ENCODE measurements at regions not wholly inside any gene's neighbourhood (a gene's known extent, or its start where the extent isn't known, plus 50 kb on each side); places are given as distances from the start of the nearest gene placed in this dataset.

DNA sequence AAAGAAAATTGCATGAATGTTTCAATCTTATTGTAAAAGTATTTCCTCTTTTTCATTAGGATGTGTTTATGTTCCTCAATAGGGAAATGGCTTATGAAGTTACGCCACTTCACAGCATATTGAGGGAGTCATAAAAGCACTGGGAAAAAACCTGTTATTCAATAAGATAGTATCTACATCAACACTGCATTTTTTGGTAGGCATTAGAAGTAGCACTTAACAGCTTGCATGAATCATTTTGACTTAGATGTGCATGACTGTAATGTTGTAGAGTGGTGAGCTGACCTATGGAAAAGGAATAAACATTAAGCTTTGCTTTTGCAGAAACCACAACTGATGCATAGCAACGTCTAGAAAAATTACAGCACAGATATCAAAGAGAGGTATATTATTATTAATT lies 111.2 kb upstream of the GRXCR1 start:
- DNase-seq (ENCODE audit: low spot score): no peak
- no peak overlapping the region for H3K4me3 Mint-ChIP-seq
- H3K4me1 Mint-ChIP-seq: peaks cover 7% of the 10 kb centered on the region
- no peak for ATAC-seq
- 0 out of 2 replicates have a peak, but pooled peaks cover 8% of the 10 kb centered on the region for H3K9me3 Mint-ChIP-seq
- TF ChIP-seq SMAD3 (CRISPR knock-in tag; IDR thresholded peaks at IDR 0.05; ENCODE audit: borderline replicate concordance): no peak
- no peak for TF ChIP-seq CREM (CRISPR knock-in tag; IDR thresholded peaks at IDR 0.05)
- TF ChIP-seq ZNF219 (CRISPR knock-in tag; IDR thresholded peaks at IDR 0.05; ENCODE audit: borderline replicate concordance): no peak
- TF ChIP-seq NR3C1 (CRISPR knock-in tag; conservative IDR thresholded peaks at IDR 0.05; ENCODE audit: low read depth): no peak
- CTCF ChIA-PET: interaction anchor here (2.2 kb wide), 1 partner anchor 13 kb away, joined by 6 read pairs; no protein-coding TSS in a partner anchor
- no peak overlapping the region for H3K27ac Mint-ChIP-seq
- no peaks in the 10 kb centered on the region for H3K36me3 Mint-ChIP-seq
- H3K27me3 Mint-ChIP-seq (ENCODE audit: low read depth): no peaks in the 10 kb centered on the region; the same call in 1 of the 2 replicates
- POLR2A ChIA-PET: no interaction called here

DNA sequence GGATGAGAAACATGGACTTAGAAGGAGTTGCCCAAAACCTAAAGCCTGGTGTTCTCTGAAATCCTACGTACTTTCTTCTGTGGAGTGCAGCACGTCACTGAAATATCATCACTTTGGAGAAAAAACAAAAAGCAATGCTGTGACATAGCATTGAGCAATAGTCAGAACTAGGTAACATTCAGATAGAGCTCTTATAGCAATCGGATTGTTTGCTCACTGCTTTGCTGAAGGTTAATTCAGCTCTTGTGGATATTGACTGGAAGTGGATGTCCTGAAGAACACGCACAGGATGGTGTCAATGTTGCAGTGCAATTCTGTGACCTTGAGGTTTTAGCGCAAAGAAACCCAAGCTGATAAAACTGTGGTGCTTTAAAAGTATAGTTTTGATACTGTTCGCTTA lies 114.2 kb upstream of the GRXCR1 start:
- H3K27me3 Mint-ChIP-seq (ENCODE audit: low read depth): no peaks in the 10 kb centered on the region
- POLR2A ChIA-PET: no interaction called here
- H3K4me3 Mint-ChIP-seq: no peak overlapping the region
- no peaks in the 10 kb centered on the region for H3K9me3 Mint-ChIP-seq
- no peaks in the 10 kb centered on the region for H3K4me1 Mint-ChIP-seq
- no peak overlapping the region for H3K27ac Mint-ChIP-seq
- ATAC-seq: no peak
- no peaks in the 10 kb centered on the region for H3K36me3 Mint-ChIP-seq
- CTCF ChIA-PET: interaction anchor here (0.7 kb wide), 1 partner anchor 10 kb away, joined by 4 read pairs; no protein-coding TSS in a partner anchor
- no peak for DNase-seq (ENCODE audit: low spot score)
- TF ChIP-seq GTF2I (CRISPR knock-in tag; conservative IDR thresholded peaks at IDR 0.05) (no peak), JAZF1 (CRISPR knock-in tag; IDR thresholded peaks at IDR 0.05) (no peak), ZNF423 (CRISPR knock-in tag; IDR thresholded peaks at IDR 0.05) (no peak), MYBL2 (CRISPR knock-in tag; IDR thresholded peaks at IDR 0.05) (no peak), ZNF263 (CRISPR knock-in tag; IDR thresholded peaks at IDR 0.05; ENCODE audit: low read depth) (no peak), NFE2L1 (CRISPR knock-in tag; IDR thresholded peaks at IDR 0.05) (no peak), ETV6 (CRISPR knock-in tag; IDR thresholded peaks at IDR 0.05) (no peak), ZNF219 (CRISPR knock-in tag; IDR thresholded peaks at IDR 0.05; ENCODE audit: borderline replicate concordance) (no peak), FOXJ3 (CRISPR knock-in tag; IDR thresholded peaks at IDR 0.05; ENCODE audit: borderline replicate concordance) (no peak), FOXP1 (CRISPR knock-in tag; IDR thresholded peaks at IDR 0.05; ENCODE audit: borderline replicate concordance) (no peak), NFYB (CRISPR knock-in tag; conservative IDR thresholded peaks at IDR 0.05; ENCODE audit: low read depth) (no peak)
- TF ChIP-seq, protein P1, sequence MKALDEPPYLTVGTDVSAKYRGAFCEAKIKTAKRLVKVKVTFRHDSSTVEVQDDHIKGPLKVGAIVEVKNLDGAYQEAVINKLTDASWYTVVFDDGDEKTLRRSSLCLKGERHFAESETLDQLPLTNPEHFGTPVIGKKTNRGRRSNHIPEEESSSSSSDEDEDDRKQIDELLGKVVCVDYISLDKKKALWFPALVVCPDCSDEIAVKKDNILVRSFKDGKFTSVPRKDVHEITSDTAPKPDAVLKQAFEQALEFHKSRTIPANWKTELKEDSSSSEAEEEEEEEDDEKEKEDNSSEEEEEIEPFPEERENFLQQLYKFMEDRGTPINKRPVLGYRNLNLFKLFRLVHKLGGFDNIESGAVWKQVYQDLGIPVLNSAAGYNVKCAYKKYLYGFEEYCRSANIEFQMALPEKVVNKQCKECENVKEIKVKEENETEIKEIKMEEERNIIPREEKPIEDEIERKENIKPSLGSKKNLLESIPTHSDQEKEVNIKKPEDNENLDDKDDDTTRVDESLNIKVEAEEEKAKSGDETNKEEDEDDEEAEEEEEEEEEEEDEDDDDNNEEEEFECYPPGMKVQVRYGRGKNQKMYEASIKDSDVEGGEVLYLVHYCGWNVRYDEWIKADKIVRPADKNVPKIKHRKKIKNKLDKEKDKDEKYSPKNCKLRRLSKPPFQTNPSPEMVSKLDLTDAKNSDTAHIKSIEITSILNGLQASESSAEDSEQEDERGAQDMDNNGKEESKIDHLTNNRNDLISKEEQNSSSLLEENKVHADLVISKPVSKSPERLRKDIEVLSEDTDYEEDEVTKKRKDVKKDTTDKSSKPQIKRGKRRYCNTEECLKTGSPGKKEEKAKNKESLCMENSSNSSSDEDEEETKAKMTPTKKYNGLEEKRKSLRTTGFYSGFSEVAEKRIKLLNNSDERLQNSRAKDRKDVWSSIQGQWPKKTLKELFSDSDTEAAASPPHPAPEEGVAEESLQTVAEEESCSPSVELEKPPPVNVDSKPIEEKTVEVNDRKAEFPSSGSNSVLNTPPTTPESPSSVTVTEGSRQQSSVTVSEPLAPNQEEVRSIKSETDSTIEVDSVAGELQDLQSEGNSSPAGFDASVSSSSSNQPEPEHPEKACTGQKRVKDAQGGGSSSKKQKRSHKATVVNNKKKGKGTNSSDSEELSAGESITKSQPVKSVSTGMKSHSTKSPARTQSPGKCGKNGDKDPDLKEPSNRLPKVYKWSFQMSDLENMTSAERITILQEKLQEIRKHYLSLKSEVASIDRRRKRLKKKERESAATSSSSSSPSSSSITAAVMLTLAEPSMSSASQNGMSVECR (CRISPR knock-in tag; IDR thresholded peaks at IDR 0.05; ENCODE audit: borderline replicate concordance): no peak
- TF ChIP-seq, protein P2, sequence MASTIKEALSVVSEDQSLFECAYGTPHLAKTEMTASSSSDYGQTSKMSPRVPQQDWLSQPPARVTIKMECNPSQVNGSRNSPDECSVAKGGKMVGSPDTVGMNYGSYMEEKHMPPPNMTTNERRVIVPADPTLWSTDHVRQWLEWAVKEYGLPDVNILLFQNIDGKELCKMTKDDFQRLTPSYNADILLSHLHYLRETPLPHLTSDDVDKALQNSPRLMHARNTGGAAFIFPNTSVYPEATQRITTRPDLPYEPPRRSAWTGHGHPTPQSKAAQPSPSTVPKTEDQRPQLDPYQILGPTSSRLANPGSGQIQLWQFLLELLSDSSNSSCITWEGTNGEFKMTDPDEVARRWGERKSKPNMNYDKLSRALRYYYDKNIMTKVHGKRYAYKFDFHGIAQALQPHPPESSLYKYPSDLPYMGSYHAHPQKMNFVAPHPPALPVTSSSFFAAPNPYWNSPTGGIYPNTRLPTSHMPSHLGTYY (CRISPR knock-in tag; IDR thresholded peaks at IDR 0.05): no peak
- TF ChIP-seq, protein P3, sequence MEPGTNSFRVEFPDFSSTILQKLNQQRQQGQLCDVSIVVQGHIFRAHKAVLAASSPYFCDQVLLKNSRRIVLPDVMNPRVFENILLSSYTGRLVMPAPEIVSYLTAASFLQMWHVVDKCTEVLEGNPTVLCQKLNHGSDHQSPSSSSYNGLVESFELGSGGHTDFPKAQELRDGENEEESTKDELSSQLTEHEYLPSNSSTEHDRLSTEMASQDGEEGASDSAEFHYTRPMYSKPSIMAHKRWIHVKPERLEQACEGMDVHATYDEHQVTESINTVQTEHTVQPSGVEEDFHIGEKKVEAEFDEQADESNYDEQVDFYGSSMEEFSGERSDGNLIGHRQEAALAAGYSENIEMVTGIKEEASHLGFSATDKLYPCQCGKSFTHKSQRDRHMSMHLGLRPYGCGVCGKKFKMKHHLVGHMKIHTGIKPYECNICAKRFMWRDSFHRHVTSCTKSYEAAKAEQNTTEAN (CRISPR knock-in tag; IDR thresholded peaks at IDR 0.05): no peak
- TF ChIP-seq, protein P4, sequence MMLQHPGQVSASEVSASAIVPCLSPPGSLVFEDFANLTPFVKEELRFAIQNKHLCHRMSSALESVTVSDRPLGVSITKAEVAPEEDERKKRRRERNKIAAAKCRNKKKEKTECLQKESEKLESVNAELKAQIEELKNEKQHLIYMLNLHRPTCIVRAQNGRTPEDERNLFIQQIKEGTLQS (CRISPR knock-in tag; conservative IDR thresholded peaks at IDR 0.05): no peak
- TF ChIP-seq, protein P5, sequence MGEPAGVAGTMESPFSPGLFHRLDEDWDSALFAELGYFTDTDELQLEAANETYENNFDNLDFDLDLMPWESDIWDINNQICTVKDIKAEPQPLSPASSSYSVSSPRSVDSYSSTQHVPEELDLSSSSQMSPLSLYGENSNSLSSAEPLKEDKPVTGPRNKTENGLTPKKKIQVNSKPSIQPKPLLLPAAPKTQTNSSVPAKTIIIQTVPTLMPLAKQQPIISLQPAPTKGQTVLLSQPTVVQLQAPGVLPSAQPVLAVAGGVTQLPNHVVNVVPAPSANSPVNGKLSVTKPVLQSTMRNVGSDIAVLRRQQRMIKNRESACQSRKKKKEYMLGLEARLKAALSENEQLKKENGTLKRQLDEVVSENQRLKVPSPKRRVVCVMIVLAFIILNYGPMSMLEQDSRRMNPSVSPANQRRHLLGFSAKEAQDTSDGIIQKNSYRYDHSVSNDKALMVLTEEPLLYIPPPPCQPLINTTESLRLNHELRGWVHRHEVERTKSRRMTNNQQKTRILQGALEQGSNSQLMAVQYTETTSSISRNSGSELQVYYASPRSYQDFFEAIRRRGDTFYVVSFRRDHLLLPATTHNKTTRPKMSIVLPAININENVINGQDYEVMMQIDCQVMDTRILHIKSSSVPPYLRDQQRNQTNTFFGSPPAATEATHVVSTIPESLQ (CRISPR knock-in tag; IDR thresholded peaks at IDR 0.05): no peak
- TF ChIP-seq, protein P6, sequence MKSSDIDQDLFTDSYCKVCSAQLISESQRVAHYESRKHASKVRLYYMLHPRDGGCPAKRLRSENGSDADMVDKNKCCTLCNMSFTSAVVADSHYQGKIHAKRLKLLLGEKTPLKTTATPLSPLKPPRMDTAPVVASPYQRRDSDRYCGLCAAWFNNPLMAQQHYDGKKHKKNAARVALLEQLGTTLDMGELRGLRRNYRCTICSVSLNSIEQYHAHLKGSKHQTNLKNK (CRISPR knock-in tag; IDR thresholded peaks at IDR 0.05): no peak
- TF ChIP-seq, protein P7, sequence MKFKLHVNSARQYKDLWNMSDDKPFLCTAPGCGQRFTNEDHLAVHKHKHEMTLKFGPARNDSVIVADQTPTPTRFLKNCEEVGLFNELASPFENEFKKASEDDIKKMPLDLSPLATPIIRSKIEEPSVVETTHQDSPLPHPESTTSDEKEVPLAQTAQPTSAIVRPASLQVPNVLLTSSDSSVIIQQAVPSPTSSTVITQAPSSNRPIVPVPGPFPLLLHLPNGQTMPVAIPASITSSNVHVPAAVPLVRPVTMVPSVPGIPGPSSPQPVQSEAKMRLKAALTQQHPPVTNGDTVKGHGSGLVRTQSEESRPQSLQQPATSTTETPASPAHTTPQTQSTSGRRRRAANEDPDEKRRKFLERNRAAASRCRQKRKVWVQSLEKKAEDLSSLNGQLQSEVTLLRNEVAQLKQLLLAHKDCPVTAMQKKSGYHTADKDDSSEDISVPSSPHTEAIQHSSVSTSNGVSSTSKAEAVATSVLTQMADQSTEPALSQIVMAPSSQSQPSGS (CRISPR knock-in tag; IDR thresholded peaks at IDR 0.05; ENCODE audit: borderline replicate concordance, low read depth): no peak
- TF ChIP-seq, protein P8, sequence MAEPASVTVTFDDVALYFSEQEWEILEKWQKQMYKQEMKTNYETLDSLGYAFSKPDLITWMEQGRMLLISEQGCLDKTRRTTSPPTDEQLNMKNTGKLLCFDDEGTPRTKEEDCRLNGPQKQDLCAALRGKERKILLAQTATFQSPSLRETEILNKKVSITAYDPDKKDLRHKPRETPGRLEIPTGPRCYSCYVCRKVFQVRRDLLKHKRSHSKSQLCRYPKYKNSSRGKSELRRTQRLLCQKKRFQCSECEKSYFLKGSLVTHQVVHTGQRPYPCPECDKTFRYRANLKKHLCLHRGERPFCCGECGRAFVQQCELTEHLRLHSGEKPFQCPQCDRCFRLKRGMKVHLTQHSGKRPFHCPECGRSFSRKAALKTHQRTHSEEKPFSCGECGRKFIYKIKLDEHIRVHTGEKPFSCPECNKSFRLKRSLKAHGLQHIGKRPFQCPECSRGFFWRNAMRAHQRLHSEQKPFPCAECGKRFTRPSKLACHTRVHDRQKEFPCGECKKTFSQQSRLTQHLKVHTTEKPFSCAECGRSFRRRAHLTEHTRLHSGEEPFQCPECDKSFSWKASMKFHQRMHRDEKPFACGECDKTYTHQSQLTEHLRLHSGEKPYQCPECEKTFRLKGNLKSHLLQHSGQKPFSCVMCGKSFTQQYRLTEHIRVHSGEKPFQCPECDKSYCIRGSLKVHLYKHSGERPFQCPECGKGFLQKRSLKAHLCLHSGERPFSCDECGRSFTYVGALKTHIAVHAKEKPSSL (CRISPR knock-in tag; conservative IDR thresholded peaks at IDR 0.05): no peak

Data from WTC11 (cell line).